H1 (cell line): ENCODE measurements at regions not wholly inside any gene's neighbourhood (a gene's known extent, or its start where the extent isn't known, plus 50 kb on each side); places are given as distances from the start of the nearest gene placed in this dataset.

Experiments
- CTCF ChIA-PET: fragments of 300-600 bp; sonication (Branson Sonifier 250); formaldehyde crosslinking; loops from one replicate; lab custom pipeline; 2021; ENCODE audit not compliant: partially characterized antibody; lab: Charles Lee
- POLR2A ChIA-PET: fragments of 300-600 bp; sonication (Branson Sonifier 250); formaldehyde crosslinking; loops from one replicate; lab custom pipeline; 2021; ENCODE audit warnings: inconsistent platforms; ENCODE audit not compliant: partially characterized antibody; lab: Charles Lee
- DNase-seq, 2 experiments: peaks; one replicate each; pipeline versions ENCODE4 v3.0.0 to v3.0.0-alpha.2; 2010 to 2022; ENCODE audit warnings: low spot score in 2 of 2, low read depth in 1 of 2, mixed read lengths in 1 of 2
- FAIRE-seq: peaks from 2 replicates; lab custom pipeline; 2011; peaks lifted over from hg19 to GRCh38; lab: Jason Lieb, UNC
- H2AFZ ChIP-seq: 2 replicates; pipeline ENCODE4 v1.8.1; 2012; ENCODE audit warnings: low read length, inconsistent platforms
- H2AK5ac ChIP-seq: 2 replicates; pipeline ENCODE4 v1.6.1; 2013; ENCODE audit warnings: low read depth, low read length
- H2BK120ac ChIP-seq: replicated peaks from 2 replicates; pipeline ENCODE3; 2013; ENCODE audit warnings: low read depth, low read length, inconsistent platforms
- H2BK12ac ChIP-seq: 2 replicates; pipeline ENCODE4 v1.6.1; 2013; ENCODE audit warnings: low read depth, low read length
- H2BK15ac ChIP-seq: 2 replicates; pipeline ENCODE4 v1.6.1; 2013; ENCODE audit warnings: low read length
- H2BK20ac ChIP-seq: 2 replicates; pipeline ENCODE4 v1.6.1; 2013; ENCODE audit warnings: low read length
- H2BK5ac ChIP-seq: 2 replicates; pipeline ENCODE4 v1.6.1; 2013; ENCODE audit warnings: low read depth, low read length
- H3K14ac ChIP-seq: 2 replicates; pipeline ENCODE4 v1.6.1; 2013; ENCODE audit warnings: inconsistent platforms; ENCODE audit not compliant: insufficient read length
- H3K18ac ChIP-seq: 2 replicates; pipeline ENCODE4 v1.6.1; 2013; ENCODE audit warnings: low read length; ENCODE audit errors: extremely low read depth
- H3K23ac ChIP-seq: 2 replicates; pipeline ENCODE4 v1.6.1; 2013; ENCODE audit warnings: inconsistent platforms; ENCODE audit not compliant: insufficient read length
- H3K23me2 ChIP-seq: 2 replicates; pipeline ENCODE4 v1.6.1; 2013; ENCODE audit warnings: low read depth, low read length
- H3K27ac ChIP-seq: 2 replicates; pipeline ENCODE4 v1.6.1; 2011; ENCODE audit warnings: low read depth, low read length, inconsistent platforms
- H3K27me3 ChIP-seq, 4 experiments: replicated peaks in 1 of 4; 1 replicate in 1 of 4; 2 replicates in 3 of 4; pipeline versions ENCODE4 v1.6.1 to v1.8.1; 2011 to 2013; ENCODE audit warnings: low read length in 3 of 4, mild to moderate bottlenecking in 3 of 4, inconsistent platforms in 2 of 4, mixed read lengths in 2 of 4, moderate library complexity in 1 of 4; ENCODE audit not compliant: control insufficient read depth in 3 of 4, insufficient read depth in 3 of 4; ENCODE audit errors: extremely low read depth in 1 of 4
- H3K36me3 ChIP-seq, 4 experiments: 2 replicates each; pipeline versions ENCODE4 v1.6.1 to v1.8.1; 2011 to 2013; ENCODE audit warnings: mild to moderate bottlenecking in 4 of 4, low read length in 3 of 4, moderate library complexity in 2 of 4, control low read depth in 1 of 4, inconsistent platforms in 1 of 4; ENCODE audit not compliant: insufficient read depth in 4 of 4, control insufficient read depth in 2 of 4
- H3K4ac ChIP-seq: replicated peaks from 2 replicates; pipeline ENCODE3; 2013; ENCODE audit warnings: low read length, low read depth, mixed read lengths, inconsistent platforms; ENCODE audit not compliant: insufficient read length
- H3K4me1 ChIP-seq, 4 experiments: replicated peaks in 1 of 4; 1 replicate in 1 of 4; 2 replicates in 3 of 4; pipeline versions ENCODE4 v1.6.1 to v1.8.1; 2011 to 2013; ENCODE audit warnings: low read length in 3 of 4, inconsistent platforms in 2 of 4, mixed read lengths in 1 of 4; ENCODE audit not compliant: insufficient read depth in 4 of 4, control insufficient read depth in 3 of 4
- H3K4me2 ChIP-seq, 2 experiments: 2 replicates each; pipeline versions ENCODE4 v1.6.1 to v1.8.1; 2011 to 2013; ENCODE audit warnings: low read depth in 2 of 2, low read length in 2 of 2, control low read depth in 1 of 2, inconsistent platforms in 1 of 2, mild to moderate bottlenecking in 1 of 2; ENCODE audit not compliant: insufficient read depth in 1 of 2
- H3K4me3 ChIP-seq, 4 experiments: fragments of 200-600, 300-600 bp in 1 of 4; sonication (generic), shearing (Covaris generic), sonication (Bioruptor Twin) in 1 of 4; 2 replicates each; pipeline versions ENCODE4 v1.5.1 to v1.8.1; 2011 to 2016; ENCODE audit warnings: low read length in 4 of 4, low read depth in 3 of 4, control low read depth in 2 of 4, inconsistent platforms in 2 of 4, mild to moderate bottlenecking in 2 of 4, mixed read lengths in 1 of 4, moderate library complexity in 1 of 4; ENCODE audit not compliant: insufficient read depth in 2 of 4; ENCODE audit errors: extremely low read depth in 1 of 4
- H3K56ac ChIP-seq: replicated peaks from 2 replicates; pipeline ENCODE3; 2013; ENCODE audit warnings: low read depth, mild to moderate bottlenecking, mixed read lengths, low read length, inconsistent platforms; ENCODE audit not compliant: insufficient read length
- H3K79me1 ChIP-seq: 2 replicates; pipeline ENCODE4 v1.6.1; 2013; ENCODE audit warnings: low read depth, low read length, control low read depth
- H3K79me2 ChIP-seq, 2 experiments: 2 replicates each; pipeline versions ENCODE4 v1.6.1 to v1.8.1; 2012 to 2013; ENCODE audit warnings: low read length in 2 of 2, mild to moderate bottlenecking in 2 of 2, inconsistent platforms in 1 of 2; ENCODE audit not compliant: insufficient read depth in 2 of 2, control insufficient read depth in 1 of 2
- H3K9ac ChIP-seq, 4 experiments: replicated peaks in 1 of 4; 1 replicate in 1 of 4; 2 replicates in 3 of 4; pipeline versions ENCODE4 v1.6.1 to v1.8.1; 2011 to 2013; ENCODE audit warnings: low read depth in 3 of 4, low read length in 3 of 4, control low read depth in 2 of 4, mild to moderate bottlenecking in 2 of 4, moderate library complexity in 2 of 4, inconsistent platforms in 1 of 4; ENCODE audit errors: extremely low read depth in 1 of 4
- H3K9me3 ChIP-seq, 2 experiments: 2 replicates each; pipeline versions ENCODE4 v1.6.1 to v1.8.1; 2012 to 2013; ENCODE audit warnings: mild to moderate bottlenecking in 2 of 2, moderate library complexity in 2 of 2, control low read depth in 1 of 2, inconsistent platforms in 1 of 2, low read depth in 1 of 2, low read length in 1 of 2, mixed read lengths in 1 of 2; ENCODE audit not compliant: insufficient read depth in 2 of 2
- H4K20me1 ChIP-seq, 2 experiments: replicated peaks in 1 of 2; 2 replicates each; pipeline versions ENCODE3 to v1.8.1; 2011 to 2013; ENCODE audit warnings: inconsistent platforms in 2 of 2, low read length in 2 of 2, mild to moderate bottlenecking in 1 of 2; ENCODE audit not compliant: insufficient read depth in 2 of 2, control insufficient read depth in 1 of 2
- H4K5ac ChIP-seq: 2 replicates; pipeline ENCODE4 v1.6.1; 2013; ENCODE audit warnings: low read length, low read depth, mixed read lengths, inconsistent platforms; ENCODE audit not compliant: insufficient read length
- H4K8ac ChIP-seq: 2 replicates; pipeline ENCODE4 v1.8.0; 2013; ENCODE audit warnings: mild to moderate bottlenecking, moderate library complexity, low read length, inconsistent platforms; ENCODE audit not compliant: insufficient read depth; ENCODE audit errors: extremely low read depth
- H4K91ac ChIP-seq: replicated peaks from 2 replicates; pipeline ENCODE3; 2013; ENCODE audit warnings: low read length, mixed read lengths, inconsistent platforms; ENCODE audit not compliant: insufficient read length
- CBX8 ChIP-seq: fragments of 300-800, 300-1000 bp; sonication (generic); IDR thresholded peaks from 2 replicates; pipeline ENCODE4 v1.7.1; 2016; ENCODE audit warnings: low read depth, low read length, borderline replicate concordance
- CHD2 ChIP-seq: IDR thresholded peaks from 2 replicates; pipeline ENCODE4 v1.6.1; 2012; ENCODE audit warnings: low read length, improper control_type of control experiment
- EP300 ChIP-seq, 2 experiments: IDR thresholded peaks; 1 replicate in 1 of 2; 2 replicates in 1 of 2; pipeline ENCODE4 v1.6.1; 2011 to 2012; ENCODE audit warnings: low read depth in 2 of 2, low read length in 2 of 2, mild to moderate bottlenecking in 2 of 2, borderline replicate concordance in 1 of 2, inconsistent platforms in 1 of 2, moderate library complexity in 1 of 2
- EZH2 ChIP-seq: fragments of 200-600 bp; sonication (generic); IDR thresholded peaks from 2 replicates; pipeline ENCODE4 v1.7.1; 2012; ENCODE audit warnings: low read depth, mild to moderate bottlenecking, moderate library complexity, low read length, inconsistent platforms; ENCODE audit not compliant: severe bottlenecking
- HDAC2 ChIP-seq, 2 experiments: fragments of 300-600 bp in 1 of 2; sonication (generic) in 1 of 2; IDR thresholded peaks; 2 replicates each; pipeline ENCODE4 v1.6.1; 2011 to 2012; ENCODE audit warnings: low read depth in 2 of 2, low read length in 2 of 2, mild to moderate bottlenecking in 2 of 2, moderate library complexity in 2 of 2, borderline replicate concordance in 1 of 2, inconsistent platforms in 1 of 2
- NANOG ChIP-seq: IDR thresholded peaks from 2 replicates; pipeline ENCODE4 v1.6.1; 2011; ENCODE audit warnings: low read length, low read depth, mild to moderate bottlenecking, inconsistent platforms; ENCODE audit not compliant: insufficient read depth, poor library complexity, severe bottlenecking
- POU5F1 ChIP-seq: IDR thresholded peaks from 2 replicates; pipeline ENCODE4 v1.6.1; 2011; ENCODE audit warnings: low read depth, mild to moderate bottlenecking, low read length, moderate library complexity
- SIRT6 ChIP-seq: IDR thresholded peaks from one replicate; pipeline ENCODE4 v1.7.1; 2012; ENCODE audit warnings: low read length, inconsistent platforms
- ZNF274 ChIP-seq: IDR thresholded peaks from 2 replicates; pipeline ENCODE4 v1.7.0; 2012; ENCODE audit warnings: low read length, borderline replicate concordance; ENCODE audit errors: extremely low read depth
- WGBS, 2 experiments: shearing (Covaris generic) in 1 of 2; methylation state at CpG; one replicate each; pipeline versions ENCODE4 v1.1.6 to v1.1.7; 2013 to 2015; ENCODE audit warnings: low lambda C conversion rate in 2 of 2, mixed read lengths in 2 of 2, inconsistent platforms in 1 of 2, low coverage in 1 of 2, missing lambda C conversion rate in 1 of 2; ENCODE audit not compliant: insufficient replicate concordance in 2 of 2, insufficient coverage in 1 of 2, insufficient read length in 1 of 2; ENCODE audit errors: extremely low coverage in 1 of 2, missing lambda C conversion rate in 1 of 2; 5-methylcytosine and 5-hydroxymethylcytosine counted together

DNA sequence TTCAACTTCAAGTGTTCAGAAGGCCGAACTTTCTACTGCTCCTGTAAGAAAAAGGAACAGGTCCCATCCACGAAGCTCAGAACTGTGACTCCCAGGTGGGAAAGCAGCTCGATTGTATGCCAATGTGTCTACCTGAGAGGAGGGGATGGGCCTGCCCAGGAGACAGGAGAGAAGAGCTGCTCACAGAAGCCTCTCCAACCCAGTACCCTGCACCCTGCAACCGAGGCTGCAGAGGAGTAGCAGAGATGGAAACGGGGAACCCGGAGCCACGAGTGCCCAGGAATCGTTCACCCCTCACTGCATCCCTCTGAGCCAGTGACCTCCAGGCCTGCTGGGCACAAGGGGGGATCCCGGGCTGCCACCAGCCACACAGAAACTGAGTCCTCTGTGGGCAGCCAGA lies 86.5 kb upstream of the PRR23E start:
- no peak overlapping the region for H3K9ac ChIP-seq
- H3K23ac ChIP-seq = no peak overlapping the region
- ChIA-PET CTCF (interaction anchor here (0.6 to 2.1 kb wide), 6 partner anchors 9 to 392 kb away, joined by 3 to 11 read pairs (median 3); no protein-coding TSS in a partner anchor), POLR2A (no interaction called here)
- no peak overlapping the region; the same call in 1 of the 2 replicates for H3K27ac ChIP-seq
- FAIRE-seq (no peak), DNase-seq (no peak)
- no peaks in the 10 kb centered on the region for H3K23me2 ChIP-seq
- no peak overlapping the region for H3K4me3 ChIP-seq
- no peak overlapping the region for H2BK12ac ChIP-seq
- no peak overlapping the region for H3K4me2 ChIP-seq
- H2AFZ ChIP-seq = no peak overlapping the region
- TF ChIP-seq SIRT6 (no peak), ZNF274 (no peak), EP300 (IDR thresholded peaks at IDR 0.05; ENCODE audit: borderline replicate concordance in 1 of 2, low read depth in 2 of 2, low read length in 2 of 2) (no peak), NANOG (no peak), HDAC2 (IDR thresholded peaks at IDR 0.05; ENCODE audit: borderline replicate concordance in 1 of 2, low read depth in 2 of 2, low read length in 2 of 2) (no peak), CHD2 (no peak), POU5F1 (no peak), EZH2 (no peak), CBX8 (no peak)
- no peaks in the 10 kb centered on the region for H3K79me2 ChIP-seq
- no peak overlapping the region for H4K5ac ChIP-seq
- H2BK120ac ChIP-seq = no peak overlapping the region
- H3K27me3 ChIP-seq = no peaks in the 10 kb centered on the region; a peak in 1 of 7 replicates
- no peak overlapping the region for H4K8ac ChIP-seq
- H3K14ac ChIP-seq = no peak overlapping the region
- peaks cover 0 to 11% (median 1%) of the 10 kb centered on the region in 4 experiments; a peak in 2 of 7 replicates for H3K4me1 ChIP-seq
- H3K36me3 ChIP-seq = no peaks in the 10 kb centered on the region
- H4K91ac ChIP-seq = no peak overlapping the region
- no peak overlapping the region for H3K4ac ChIP-seq
- no peaks in the 10 kb centered on the region for H3K9me3 ChIP-seq
- H2BK20ac ChIP-seq = no peak overlapping the region
- no peak overlapping the region for H2BK15ac ChIP-seq
- H3K79me1 ChIP-seq = no peaks in the 10 kb centered on the region
- H3K18ac ChIP-seq = no peak overlapping the region; the same call in 1 of the 2 replicates
- H4K20me1 ChIP-seq = no peaks in the 10 kb centered on the region
- no peak overlapping the region for H3K56ac ChIP-seq
- 88% methylated on average over 9 of the region's 9 CpGs; no CpG with 5 or more reads in 1 of the 2 experiments for WGBS, 2 experiments
- no peak overlapping the region for H2BK5ac ChIP-seq
- no peak overlapping the region for H2AK5ac ChIP-seq
